Trophoblast cell (in vitro differentiated cells and primary cell): ENCODE measurements at regions not wholly inside any gene's neighbourhood (a gene's known extent, or its start where the extent isn't known, plus 50 kb on each side); places are given as distances from the start of the nearest gene placed in this dataset.

ENCODE experiments used
- DNase-seq, 2 donors: peaks; one replicate each; pipeline ENCODE4 v3.0.0-alpha.2; 2016
- H2AFZ ChIP-seq: 2 replicates; pipeline ENCODE4 v1.6.1; 2013; ENCODE audit warnings: low read length, moderate library complexity, mild to moderate bottlenecking; ENCODE audit not compliant: insufficient read depth, poor library complexity
- H2AK5ac ChIP-seq: 2 replicates; pipeline ENCODE4 v1.6.1; 2013; ENCODE audit warnings: mild to moderate bottlenecking, low read length
- H2BK120ac ChIP-seq: 2 replicates; pipeline ENCODE4 v1.6.1; 2013; ENCODE audit warnings: low read length, mild to moderate bottlenecking, moderate library complexity; ENCODE audit not compliant: insufficient read depth, poor library complexity
- H2BK12ac ChIP-seq: 2 replicates; pipeline ENCODE4 v1.6.1; 2013; ENCODE audit warnings: mild to moderate bottlenecking, low read length, moderate library complexity
- H2BK5ac ChIP-seq: 2 replicates; pipeline ENCODE4 v1.6.1; 2013; ENCODE audit warnings: low read length, low read depth, moderate library complexity, mild to moderate bottlenecking; ENCODE audit not compliant: poor library complexity
- H3K14ac ChIP-seq: 2 replicates; pipeline ENCODE4 v1.6.1; 2013; ENCODE audit warnings: mild to moderate bottlenecking, low read length
- H3K18ac ChIP-seq: 2 replicates; pipeline ENCODE4 v1.6.1; 2013; ENCODE audit warnings: mild to moderate bottlenecking, low read length
- H3K23ac ChIP-seq: 2 replicates; pipeline ENCODE4 v1.6.1; 2013; ENCODE audit warnings: low read length
- H3K27ac ChIP-seq: 2 replicates; pipeline ENCODE4 v1.5.1; 2013; ENCODE audit warnings: low read depth, mild to moderate bottlenecking, inconsistent platforms, low read length, moderate library complexity
- H3K27me3 ChIP-seq: 2 replicates; pipeline ENCODE4 v1.6.1; 2013; ENCODE audit warnings: inconsistent platforms, mild to moderate bottlenecking, low read length, moderate library complexity; ENCODE audit not compliant: insufficient read depth
- H3K36me3 ChIP-seq, 2 experiments: 1 replicate in 1 of 2; 2 replicates in 1 of 2; pipeline ENCODE4 v1.6.1; 2013; ENCODE audit warnings: low read length in 2 of 2, mild to moderate bottlenecking in 2 of 2, moderate library complexity in 1 of 2; ENCODE audit not compliant: insufficient read depth in 2 of 2, control insufficient read depth in 1 of 2
- H3K4ac ChIP-seq: 2 replicates; pipeline ENCODE4 v1.6.1; 2013; ENCODE audit warnings: low read depth, mild to moderate bottlenecking, low read length, moderate library complexity
- H3K4me1 ChIP-seq, 2 experiments: 1 replicate in 1 of 2; 2 replicates in 1 of 2; pipeline ENCODE4 v1.6.1; 2013; ENCODE audit warnings: low read length in 2 of 2, mild to moderate bottlenecking in 2 of 2, moderate library complexity in 1 of 2; ENCODE audit not compliant: insufficient read depth in 2 of 2, control insufficient read depth in 1 of 2
- H3K4me2 ChIP-seq: 2 replicates; pipeline ENCODE4 v1.6.1; 2013; ENCODE audit warnings: inconsistent platforms, mild to moderate bottlenecking, low read length, moderate library complexity
- H3K4me3 ChIP-seq: 2 replicates; pipeline ENCODE4 v1.5.1; 2013; ENCODE audit warnings: mild to moderate bottlenecking, low read depth, low read length, inconsistent platforms
- H3K79me1 ChIP-seq: one replicate; pipeline ENCODE4 v1.6.1; 2013; ENCODE audit warnings: low read length
- H3K79me2 ChIP-seq: 2 replicates; pipeline ENCODE4 v1.6.1; 2013; ENCODE audit warnings: low read length, mild to moderate bottlenecking; ENCODE audit not compliant: control insufficient read depth, insufficient read depth, poor library complexity
- H3K9ac ChIP-seq: 2 replicates; pipeline ENCODE4 v1.6.1; 2013; ENCODE audit warnings: mild to moderate bottlenecking, low read length
- H3K9me3 ChIP-seq: 2 replicates; pipeline ENCODE4 v1.6.1; 2013; ENCODE audit warnings: low read depth, mild to moderate bottlenecking, control low read depth, inconsistent platforms, low read length; ENCODE audit not compliant: insufficient read depth
- H4K12ac ChIP-seq: 2 replicates; pipeline ENCODE4 v1.6.1; 2013; ENCODE audit warnings: low read depth, mild to moderate bottlenecking, low read length, moderate library complexity
- H4K8ac ChIP-seq: 2 replicates; pipeline ENCODE4 v1.6.1; 2013; ENCODE audit warnings: low read depth, mild to moderate bottlenecking, low read length, moderate library complexity
- H4K91ac ChIP-seq: one replicate; pipeline ENCODE4 v1.6.1; 2013; ENCODE audit warnings: low read depth, mild to moderate bottlenecking, low read length, moderate library complexity
- WGBS: extraction: QIAGEN DNeasy Blood & Tissue Kit; methylation state at CpG from one replicate; pipeline ENCODE4 v1.1.7; 2013; ENCODE audit warnings: missing lambda C conversion rate; ENCODE audit not compliant: insufficient read length, insufficient coverage; ENCODE audit errors: extremely low coverage; 5-methylcytosine and 5-hydroxymethylcytosine counted together

GRCh38 chr17:63181856-63182255 lies 215.8 kb downstream of the TANC2 start:
- Histone ChIP-seq H2AFZ (no peak overlapping the region), H3K4me1 (no peaks in the 10 kb centered on the region), H3K4me2 (no peak overlapping the region), H2BK120ac (no peak overlapping the region), H2BK5ac (no peak overlapping the region), H3K36me3 (peaks cover 2 to 10% of the 10 kb centered on the region in 2 experiments), H3K4me3 (no peak overlapping the region), H3K18ac (no peak overlapping the region), H3K23ac (no peak overlapping the region), H3K9me3 (no peaks in the 10 kb centered on the region), H3K14ac (no peak overlapping the region), H2BK12ac (no peak overlapping the region), H3K27me3 (no peaks in the 10 kb centered on the region), H3K79me1 (no peaks in the 10 kb centered on the region), H3K4ac (no peak overlapping the region), H3K9ac (no peak overlapping the region), H4K8ac (peak overlapping the region; percentile 18), H3K27ac (no peak overlapping the region), H4K91ac (no peak overlapping the region), H2AK5ac (no peak overlapping the region), H4K12ac (no peak overlapping the region), H3K79me2 (no peaks in the 10 kb centered on the region)
- WGBS, result no CpG with 5 or more reads among the region's 6 CpGs
- DNase-seq, result no peak

GRCh38 chr17:63185420-63185819 lies 219.4 kb downstream of the TANC2 start:
- Histone ChIP-seq H2BK120ac (no peak overlapping the region), H3K9me3 (no peaks in the 10 kb centered on the region), H3K18ac (no peak overlapping the region), H4K12ac (no peak overlapping the region), H4K91ac (no peak overlapping the region), H3K79me2 (no peaks in the 10 kb centered on the region), H3K27ac (no peak overlapping the region), H3K36me3 (peaks cover 0 to 10% of the 10 kb centered on the region in 2 experiments), H3K4me1 (no peaks in the 10 kb centered on the region), H3K9ac (no peak overlapping the region), H3K4ac (no peak overlapping the region), H3K4me3 (no peak overlapping the region), H4K8ac (no peak overlapping the region), H2AFZ (no peak overlapping the region), H3K23ac (no peak overlapping the region), H2BK5ac (no peak overlapping the region), H2AK5ac (no peak overlapping the region), H3K27me3 (no peaks in the 10 kb centered on the region), H3K4me2 (no peak overlapping the region), H3K14ac (no peak overlapping the region), H3K79me1 (no peaks in the 10 kb centered on the region), H2BK12ac (no peak overlapping the region)
- no peak for DNase-seq

- Histone ChIP-seq H3K18ac (no peak overlapping the region), H3K4me3 (no peak overlapping the region), H4K91ac (no peak overlapping the region), H3K36me3 (peaks cover 3 to 4% of the 10 kb centered on the region in 2 experiments), H2BK5ac (no peak overlapping the region), H4K12ac (no peak overlapping the region), H2AK5ac (no peak overlapping the region), H3K4me2 (no peak overlapping the region), H3K79me1 (no peaks in the 10 kb centered on the region), H3K27me3 (no peaks in the 10 kb centered on the region), H3K23ac (no peak overlapping the region), H3K14ac (no peak overlapping the region), H2AFZ (no peak overlapping the region), H3K9me3 (no peaks in the 10 kb centered on the region), H3K4ac (no peak overlapping the region), H3K79me2 (no peaks in the 10 kb centered on the region), H2BK12ac (no peak overlapping the region), H2BK120ac (no peak overlapping the region), H3K4me1 (no peaks in the 10 kb centered on the region), H4K8ac (no peak overlapping the region), H3K9ac (no peak overlapping the region), H3K27ac (no peak overlapping the region)
- no peak for DNase-seq
These were observed 223.0 kb downstream of the TANC2 start for GRCh38 chr17:63189082-63189481.

- no peak overlapping the region for H4K12ac ChIP-seq
- no peak overlapping the region for H3K23ac ChIP-seq
- no peak overlapping the region for H2BK5ac ChIP-seq
- peaks cover 3 to 4% of the 10 kb centered on the region in 2 experiments for H3K36me3 ChIP-seq
- H3K79me1 ChIP-seq, result no peaks in the 10 kb centered on the region
- H2BK12ac ChIP-seq, result no peak overlapping the region
- no peak overlapping the region for H2AFZ ChIP-seq
- no peaks in the 10 kb centered on the region for H3K4me1 ChIP-seq
- no peak overlapping the region for H4K91ac ChIP-seq
- H3K9me3 ChIP-seq, result no peaks in the 10 kb centered on the region
- no peak overlapping the region for H3K4me3 ChIP-seq
- no peak overlapping the region for H3K9ac ChIP-seq
- no peak overlapping the region for H3K14ac ChIP-seq
- DNase-seq, result peak; percentile 54 to 81
- no peak overlapping the region for H2AK5ac ChIP-seq
- no peak overlapping the region for H3K18ac ChIP-seq
- no peak overlapping the region for H2BK120ac ChIP-seq
- H3K4me2 ChIP-seq, result no peak overlapping the region
- no peaks in the 10 kb centered on the region for H3K79me2 ChIP-seq
- no CpG with 5 or more reads among the region's 3 CpGs for WGBS
- no peak overlapping the region for H3K4ac ChIP-seq
- no peaks in the 10 kb centered on the region for H3K27me3 ChIP-seq
- no peak overlapping the region for H3K27ac ChIP-seq
- H4K8ac ChIP-seq, result no peak overlapping the region
These were observed 223.9 kb downstream of the TANC2 start for GRCh38 chr17:63189930-63190329.
